GM12872 (cell line): ENCODE measurements at regions not wholly inside any gene's neighbourhood (a gene's known extent, or its start where the extent isn't known, plus 50 kb on each side); places are given as distances from the start of the nearest gene placed in this dataset.

ENCODE experiments used
- TF ChIP-seq, protein P1 (sequence below): IDR thresholded peaks from 3 replicates; pipeline ENCODE4 v1.5.1; 2011; ENCODE audit warnings: low read depth, mild to moderate bottlenecking, low read length, moderate library complexity; ENCODE audit not compliant: insufficient read depth

DNA sequence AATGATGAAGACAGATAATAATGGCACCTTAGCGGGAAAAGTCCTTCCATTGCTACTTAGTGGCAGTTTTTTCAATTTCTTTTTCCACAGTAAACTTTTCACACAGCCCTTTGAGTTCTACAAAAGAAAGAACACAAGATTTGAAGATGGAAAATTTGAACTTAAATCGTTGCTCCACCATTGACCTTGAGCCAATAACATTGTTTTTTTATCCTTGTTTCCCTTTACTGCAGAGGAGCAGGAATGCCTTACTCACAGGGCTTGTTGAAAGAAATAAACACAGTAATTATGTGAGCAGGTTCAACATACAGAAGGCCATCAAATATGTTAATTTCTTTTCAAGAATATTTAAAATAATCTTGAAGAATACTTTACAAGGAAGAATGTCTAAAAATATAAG is 181.5 kb upstream of the KRR1 start:
- TF ChIP-seq, protein P1, sequence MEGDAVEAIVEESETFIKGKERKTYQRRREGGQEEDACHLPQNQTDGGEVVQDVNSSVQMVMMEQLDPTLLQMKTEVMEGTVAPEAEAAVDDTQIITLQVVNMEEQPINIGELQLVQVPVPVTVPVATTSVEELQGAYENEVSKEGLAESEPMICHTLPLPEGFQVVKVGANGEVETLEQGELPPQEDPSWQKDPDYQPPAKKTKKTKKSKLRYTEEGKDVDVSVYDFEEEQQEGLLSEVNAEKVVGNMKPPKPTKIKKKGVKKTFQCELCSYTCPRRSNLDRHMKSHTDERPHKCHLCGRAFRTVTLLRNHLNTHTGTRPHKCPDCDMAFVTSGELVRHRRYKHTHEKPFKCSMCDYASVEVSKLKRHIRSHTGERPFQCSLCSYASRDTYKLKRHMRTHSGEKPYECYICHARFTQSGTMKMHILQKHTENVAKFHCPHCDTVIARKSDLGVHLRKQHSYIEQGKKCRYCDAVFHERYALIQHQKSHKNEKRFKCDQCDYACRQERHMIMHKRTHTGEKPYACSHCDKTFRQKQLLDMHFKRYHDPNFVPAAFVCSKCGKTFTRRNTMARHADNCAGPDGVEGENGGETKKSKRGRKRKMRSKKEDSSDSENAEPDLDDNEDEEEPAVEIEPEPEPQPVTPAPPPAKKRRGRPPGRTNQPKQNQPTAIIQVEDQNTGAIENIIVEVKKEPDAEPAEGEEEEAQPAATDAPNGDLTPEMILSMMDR = no peak

DNA sequence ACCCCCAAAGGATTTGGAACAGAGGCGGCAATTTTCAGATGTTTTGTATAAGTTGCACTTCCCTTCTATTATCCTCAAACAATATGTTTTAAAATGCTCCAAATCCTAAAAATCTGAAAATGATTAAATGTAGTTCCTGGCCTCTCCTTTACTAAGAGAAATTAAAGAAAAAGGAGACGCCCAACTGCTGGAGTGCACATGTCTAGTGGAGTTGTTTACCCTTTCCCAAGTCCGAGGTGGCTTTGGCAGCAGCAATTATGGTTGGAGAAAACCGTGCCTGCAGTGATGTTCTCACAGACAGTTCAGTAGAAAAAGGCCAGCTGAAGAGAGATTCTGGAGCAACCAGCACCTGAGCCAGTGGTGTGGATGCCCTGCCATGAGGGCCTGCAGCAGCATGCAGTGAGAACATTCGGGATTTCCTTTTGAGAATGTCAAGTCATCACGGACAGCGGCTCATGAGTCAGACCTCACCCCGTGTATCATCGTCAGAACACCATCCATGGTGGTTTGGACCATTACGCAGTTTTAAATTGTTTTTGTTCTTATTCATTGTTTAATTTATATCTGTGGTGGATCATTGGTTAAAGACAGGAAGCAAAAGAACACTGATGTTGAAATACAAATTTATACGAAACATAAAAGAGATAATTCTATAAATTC is 179.0 kb upstream of the KRR1 start:
- TF ChIP-seq, protein P1 = no peak

DNA sequence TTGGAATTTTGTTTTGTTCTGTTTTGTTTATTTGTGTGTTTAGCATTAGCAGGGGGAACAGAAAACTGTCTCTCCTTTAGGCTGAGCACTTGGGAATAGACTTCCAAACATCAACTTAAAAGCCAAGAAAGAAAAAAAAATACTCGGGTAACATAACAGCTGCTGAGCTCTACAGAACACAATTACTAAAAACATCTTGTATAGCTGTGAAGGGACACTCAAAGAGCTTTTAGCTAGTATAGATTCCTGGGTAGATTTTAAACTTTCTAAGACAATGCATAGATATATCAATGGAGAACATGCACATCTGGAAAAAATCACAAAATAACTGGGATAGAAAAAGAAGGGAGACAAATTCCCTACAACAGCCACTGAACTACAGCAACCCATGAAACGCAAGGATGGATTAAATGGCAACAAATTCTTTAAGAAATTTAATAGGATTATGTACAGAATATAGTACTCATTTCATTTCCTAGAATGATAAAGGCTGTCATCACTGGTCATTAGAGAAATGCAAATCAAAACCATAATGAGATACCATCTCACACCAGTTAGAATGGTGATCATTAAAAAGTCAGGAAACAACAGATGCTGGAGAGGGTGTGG is 174.3 kb upstream of the KRR1 start:
- TF ChIP-seq, protein P1 = no peak

DNA sequence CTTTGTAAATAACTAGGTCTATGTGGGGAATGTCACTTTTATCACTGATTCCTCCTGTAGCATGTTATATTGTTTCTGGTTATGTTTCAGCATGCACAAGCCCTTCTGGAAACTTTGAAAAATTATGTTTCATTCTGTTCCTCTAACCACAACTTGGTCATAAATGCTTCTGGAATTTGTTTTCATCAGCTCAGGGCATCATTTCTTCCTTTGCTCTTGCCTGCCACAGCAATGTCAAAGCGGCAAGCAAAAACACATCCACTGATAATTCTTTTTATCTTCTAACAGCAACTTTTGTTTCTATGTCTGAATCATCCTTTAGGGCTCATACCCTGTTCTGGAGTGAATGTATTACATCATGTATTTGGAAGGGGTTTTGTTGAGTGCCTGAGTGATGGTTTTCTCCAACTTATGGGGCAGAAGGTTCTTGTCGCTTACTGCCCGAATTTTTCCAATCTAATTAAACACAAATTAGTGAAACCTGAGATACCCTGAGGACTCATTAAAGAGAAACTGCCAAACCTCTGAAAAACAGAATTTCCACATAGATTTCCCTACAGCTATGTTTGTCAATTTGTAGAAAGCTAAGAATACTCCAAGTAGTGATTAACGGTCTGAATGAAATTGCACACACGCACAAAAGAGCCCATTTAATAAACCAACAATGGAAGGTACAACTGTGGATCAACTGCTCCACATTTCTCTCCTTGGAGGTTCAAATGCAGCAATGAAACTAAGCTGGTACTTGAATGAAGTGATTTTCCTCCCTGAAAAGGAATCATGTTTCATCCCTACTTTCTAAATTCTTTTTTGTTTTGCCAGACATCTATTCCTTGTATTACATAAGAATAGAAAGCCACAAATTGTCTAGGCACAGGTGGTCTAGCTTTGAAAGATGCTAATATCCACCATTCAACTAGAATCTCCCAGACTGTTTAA is 173.5 kb upstream of the KRR1 start:
- TF ChIP-seq, protein P1 = no peak

DNA sequence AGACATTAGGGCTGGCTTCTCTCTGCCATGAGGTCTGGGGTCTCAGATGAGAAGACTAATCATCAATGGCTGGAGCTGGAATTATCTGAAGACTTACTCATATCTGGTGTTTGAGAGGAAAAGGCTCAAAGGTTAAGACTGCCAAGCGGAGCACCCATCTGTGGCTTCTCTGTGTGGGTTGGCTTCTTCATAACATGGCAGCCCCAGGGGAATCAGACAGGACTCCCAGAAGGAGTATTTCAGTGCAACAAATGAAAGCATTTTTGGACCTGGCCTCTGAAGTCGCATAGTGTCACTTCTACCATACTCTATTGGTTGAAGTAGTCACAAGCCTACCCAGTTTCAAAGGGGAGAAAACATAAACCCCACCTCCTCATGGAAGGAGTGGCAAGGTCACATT is 171.8 kb upstream of the KRR1 start:
- TF ChIP-seq, protein P1 = no peak

DNA sequence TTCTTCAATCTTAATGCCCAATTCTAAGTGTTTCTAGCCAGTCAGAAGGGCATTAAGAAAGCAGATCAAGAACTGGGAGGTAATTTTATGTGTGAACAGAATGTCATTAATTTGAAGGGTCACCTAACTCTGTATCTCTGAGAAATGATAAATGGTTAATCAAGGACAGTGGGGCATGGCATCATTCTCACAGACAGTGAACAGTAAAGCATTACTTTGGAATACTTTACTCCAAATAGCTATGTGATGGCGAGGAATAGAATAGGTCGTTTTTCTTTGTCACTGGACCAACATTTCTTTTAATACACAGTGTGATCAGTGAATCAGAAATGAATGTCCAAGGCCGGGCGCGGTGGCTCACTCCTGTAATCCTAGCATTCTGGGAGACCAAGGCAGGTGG is 166.1 kb upstream of the KRR1 start:
- TF ChIP-seq, protein P1 = no peak

DNA sequence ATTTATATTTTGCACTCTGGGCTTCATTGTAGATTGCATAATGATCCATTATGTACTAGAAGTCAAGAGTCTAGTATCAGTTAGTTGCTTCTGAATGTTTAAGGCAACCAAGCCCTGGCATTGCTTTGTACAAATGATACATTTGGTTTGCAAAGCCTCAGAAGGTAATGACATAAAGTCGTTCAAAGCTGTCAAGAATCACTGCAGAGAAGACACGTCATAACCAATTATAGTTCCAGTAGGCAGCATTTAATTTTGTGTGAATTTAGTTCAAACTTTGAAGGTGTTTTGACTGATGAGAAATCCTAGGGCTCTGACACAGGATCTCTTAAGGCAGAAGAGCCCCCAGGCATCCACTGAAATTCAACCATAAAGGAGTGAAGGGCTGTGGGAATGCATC is 163.0 kb upstream of the KRR1 start:
- TF ChIP-seq, protein P1 = no peak
